Upper lobe of left lung (tissue), 4 donors: ENCODE measurements at regions not wholly inside any gene's neighbourhood (a gene's known extent, or its start where the extent isn't known, plus 50 kb on each side); places are given as distances from the start of the nearest gene placed in this dataset.

Source experiments
- EP300 ChIP-seq, 4 donors: sonication (generic); formaldehyde crosslinking; IDR thresholded peaks; one replicate each; pipeline ENCODE4 v1.5.1; 2017; ENCODE audit warnings: antibody characterized with exemption in 4 of 4, control low read depth in 2 of 4
- POLR2A ChIP-seq, 4 donors: fragments of 450-650 bp; IDR thresholded peaks; one replicate each; pipeline ENCODE4 v1.5.1; 2016 to 2017; ENCODE audit warnings: antibody characterized with exemption in 4 of 4, mild to moderate bottlenecking in 2 of 4
- POLR2AphosphoS5 ChIP-seq, 2 donors: sonication (generic); formaldehyde crosslinking; IDR thresholded peaks; one replicate each; pipeline ENCODE4 v1.5.1; 2017; ENCODE audit warnings: antibody characterized with exemption in 2 of 2
- TF ChIP-seq, protein P1 (sequence below), 6 experiments: fragments of 450-650 bp in 4 of 6; fragments of 200-600 bp in 2 of 6; sonication (generic) in 2 of 6; IDR thresholded peaks; one replicate each; pipeline ENCODE4 v1.5.1; 2016 to 2019; ENCODE audit warnings: antibody characterized with exemption in 6 of 6

DNA sequence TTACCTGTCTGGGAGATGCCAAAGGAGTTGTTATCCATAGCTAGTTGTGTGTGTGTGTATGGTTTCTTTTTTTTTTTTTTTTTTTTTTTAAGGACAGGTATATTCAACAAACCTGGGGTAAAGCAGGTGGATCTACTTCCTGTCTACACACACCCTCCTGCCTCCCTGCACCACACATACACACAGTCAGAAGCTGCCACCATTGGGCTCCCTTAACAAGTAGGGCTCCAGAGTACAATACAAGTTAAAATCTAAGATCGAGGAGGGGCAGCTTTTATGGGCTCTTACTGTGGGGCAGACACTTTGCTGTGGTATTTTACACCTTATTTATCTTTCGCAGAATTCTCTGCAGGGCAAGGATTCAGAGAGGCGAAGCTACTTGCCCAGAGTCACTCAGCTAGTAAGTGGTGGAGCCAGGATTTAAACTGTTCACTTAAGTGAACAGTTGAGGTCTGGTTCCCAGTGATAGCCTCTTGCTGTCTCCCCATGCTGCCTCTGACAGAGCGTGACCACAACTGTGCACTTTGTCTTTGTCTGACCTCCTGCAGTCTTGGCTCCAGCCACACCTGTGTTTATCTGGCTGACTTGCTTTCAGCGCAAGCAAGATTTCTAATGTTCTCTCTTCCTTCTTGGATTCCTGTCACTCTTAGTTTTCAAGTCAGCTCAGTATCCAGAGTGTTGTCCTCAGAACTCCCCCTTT is 135.0 kb downstream of the CSNK2A3 start:
- TF ChIP-seq, protein P1, sequence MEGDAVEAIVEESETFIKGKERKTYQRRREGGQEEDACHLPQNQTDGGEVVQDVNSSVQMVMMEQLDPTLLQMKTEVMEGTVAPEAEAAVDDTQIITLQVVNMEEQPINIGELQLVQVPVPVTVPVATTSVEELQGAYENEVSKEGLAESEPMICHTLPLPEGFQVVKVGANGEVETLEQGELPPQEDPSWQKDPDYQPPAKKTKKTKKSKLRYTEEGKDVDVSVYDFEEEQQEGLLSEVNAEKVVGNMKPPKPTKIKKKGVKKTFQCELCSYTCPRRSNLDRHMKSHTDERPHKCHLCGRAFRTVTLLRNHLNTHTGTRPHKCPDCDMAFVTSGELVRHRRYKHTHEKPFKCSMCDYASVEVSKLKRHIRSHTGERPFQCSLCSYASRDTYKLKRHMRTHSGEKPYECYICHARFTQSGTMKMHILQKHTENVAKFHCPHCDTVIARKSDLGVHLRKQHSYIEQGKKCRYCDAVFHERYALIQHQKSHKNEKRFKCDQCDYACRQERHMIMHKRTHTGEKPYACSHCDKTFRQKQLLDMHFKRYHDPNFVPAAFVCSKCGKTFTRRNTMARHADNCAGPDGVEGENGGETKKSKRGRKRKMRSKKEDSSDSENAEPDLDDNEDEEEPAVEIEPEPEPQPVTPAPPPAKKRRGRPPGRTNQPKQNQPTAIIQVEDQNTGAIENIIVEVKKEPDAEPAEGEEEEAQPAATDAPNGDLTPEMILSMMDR (IDR thresholded peaks at IDR 0.05): no peak
- no peak for TF ChIP-seq POLR2AphosphoS5 (IDR thresholded peaks at IDR 0.05)
- no peak for TF ChIP-seq EP300 (IDR thresholded peaks at IDR 0.05)
- TF ChIP-seq POLR2A (IDR thresholded peaks at IDR 0.05): no peak
